KMS-11 (cell line): ENCODE measurements at regions not wholly inside any gene's neighbourhood (a gene's known extent, or its start where the extent isn't known, plus 50 kb on each side); places are given as distances from the start of the nearest gene placed in this dataset.

ENCODE experiments used
- H2AFZ ChIP-seq: fragments of 200-600 bp; sonication (generic); 2 replicates; pipeline ENCODE4 v1.6.1; 2016; ENCODE audit warnings: antibody characterized with exemption, mixed run types, low read depth
- H3K27ac ChIP-seq: fragments of 200-600 bp; sonication (generic); 2 replicates; pipeline ENCODE4 v1.6.1; 2016; ENCODE audit warnings: mild to moderate bottlenecking, mixed run types
- H3K27me3 ChIP-seq: fragments of 200-600 bp; sonication (generic); 2 replicates; pipeline ENCODE4 v1.6.1; 2017; ENCODE audit warnings: mild to moderate bottlenecking, low read depth, mixed run types, moderate library complexity; ENCODE audit not compliant: insufficient read depth
- H3K36me3 ChIP-seq: fragments of 200-600 bp; sonication (generic); 2 replicates; pipeline ENCODE4 v1.6.1; 2017; ENCODE audit warnings: mild to moderate bottlenecking, mixed run types; ENCODE audit not compliant: insufficient read depth
- H3K4me1 ChIP-seq: fragments of 200-600 bp; sonication (generic); 2 replicates; pipeline ENCODE4 v1.6.1; 2016; ENCODE audit warnings: mild to moderate bottlenecking, low read depth, mixed run types; ENCODE audit not compliant: poor library complexity, severe bottlenecking
- H3K4me2 ChIP-seq: fragments of 200-600 bp; sonication (generic); 2 replicates; pipeline ENCODE4 v1.7.0; 2016; ENCODE audit warnings: mild to moderate bottlenecking, mixed run types
- H3K4me3 ChIP-seq: fragments of 200-600 bp; sonication (generic); IDR thresholded peaks from 2 replicates; pipeline ENCODE4 v1.6.1; 2017; ENCODE audit warnings: low read depth, low read length, mixed read lengths; ENCODE audit not compliant: insufficient read depth
- H3K79me2 ChIP-seq: fragments of 200-600 bp; sonication (generic); 2 replicates; pipeline ENCODE4 v1.6.1; 2016; ENCODE audit warnings: low read depth, mixed run types; ENCODE audit not compliant: insufficient read depth
- H3K9ac ChIP-seq: fragments of 200-600 bp; sonication (generic); 2 replicates; pipeline ENCODE4 v1.6.1; 2016; ENCODE audit warnings: mild to moderate bottlenecking, mixed run types
- H4K20me1 ChIP-seq: fragments of 200-600 bp; sonication (generic); 2 replicates; pipeline ENCODE4 v1.6.1; 2016; ENCODE audit warnings: mild to moderate bottlenecking, mixed run types; ENCODE audit not compliant: insufficient read depth
- TF ChIP-seq, protein P1 (sequence below): fragments of 200-600 bp; sonication (generic); conservative IDR thresholded peaks from 2 replicates; pipeline ENCODE4 v1.6.1; 2017; ENCODE audit warnings: low read depth, mild to moderate bottlenecking, antibody characterized with exemption, low read length, moderate library complexity, mixed read lengths

DNA sequence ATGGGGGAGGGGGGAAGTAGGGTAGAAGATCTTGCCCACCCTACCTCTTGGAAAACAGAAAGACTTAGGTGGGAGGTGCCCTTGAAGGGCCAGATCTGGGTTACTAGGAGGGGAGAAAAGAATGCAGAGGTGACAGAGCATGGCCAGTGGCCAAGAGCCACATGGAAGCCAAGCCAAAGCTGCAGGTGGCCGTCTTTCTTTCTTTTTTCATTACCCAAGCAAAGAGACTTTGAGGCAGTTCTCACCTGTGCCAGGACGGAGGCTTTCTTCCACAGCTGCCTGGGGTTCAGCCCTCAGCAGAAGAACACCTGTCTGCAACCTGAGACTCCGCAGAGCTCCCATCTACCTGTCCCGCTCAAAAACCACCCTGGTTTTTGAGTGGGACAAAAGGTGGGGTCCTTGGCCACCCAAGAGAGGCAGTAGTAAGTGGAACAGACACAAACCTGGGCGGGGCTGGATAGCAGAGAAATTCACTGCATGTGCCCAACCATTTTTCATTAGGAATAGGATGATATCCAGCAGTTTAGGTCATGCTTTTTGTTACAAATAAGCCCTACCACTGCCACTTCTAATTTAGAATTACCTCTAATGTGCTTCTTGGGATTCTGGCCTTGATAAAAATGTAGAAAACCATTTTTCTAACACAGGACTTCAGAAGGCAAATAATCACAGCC, 116.5 kb downstream of the DYRK2 start:
- H4K20me1 ChIP-seq: no peaks in the 10 kb centered on the region
- TF ChIP-seq, protein P1, sequence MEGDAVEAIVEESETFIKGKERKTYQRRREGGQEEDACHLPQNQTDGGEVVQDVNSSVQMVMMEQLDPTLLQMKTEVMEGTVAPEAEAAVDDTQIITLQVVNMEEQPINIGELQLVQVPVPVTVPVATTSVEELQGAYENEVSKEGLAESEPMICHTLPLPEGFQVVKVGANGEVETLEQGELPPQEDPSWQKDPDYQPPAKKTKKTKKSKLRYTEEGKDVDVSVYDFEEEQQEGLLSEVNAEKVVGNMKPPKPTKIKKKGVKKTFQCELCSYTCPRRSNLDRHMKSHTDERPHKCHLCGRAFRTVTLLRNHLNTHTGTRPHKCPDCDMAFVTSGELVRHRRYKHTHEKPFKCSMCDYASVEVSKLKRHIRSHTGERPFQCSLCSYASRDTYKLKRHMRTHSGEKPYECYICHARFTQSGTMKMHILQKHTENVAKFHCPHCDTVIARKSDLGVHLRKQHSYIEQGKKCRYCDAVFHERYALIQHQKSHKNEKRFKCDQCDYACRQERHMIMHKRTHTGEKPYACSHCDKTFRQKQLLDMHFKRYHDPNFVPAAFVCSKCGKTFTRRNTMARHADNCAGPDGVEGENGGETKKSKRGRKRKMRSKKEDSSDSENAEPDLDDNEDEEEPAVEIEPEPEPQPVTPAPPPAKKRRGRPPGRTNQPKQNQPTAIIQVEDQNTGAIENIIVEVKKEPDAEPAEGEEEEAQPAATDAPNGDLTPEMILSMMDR: no peak
- H3K4me2 ChIP-seq: peak overlapping the region; percentile 30
- H3K36me3 ChIP-seq: no peaks in the 10 kb centered on the region
- H3K9ac ChIP-seq: no peak overlapping the region
- no peak overlapping the region for H3K4me3 ChIP-seq
- no peak overlapping the region for H3K27ac ChIP-seq
- no peaks in the 10 kb centered on the region for H3K79me2 ChIP-seq
- peaks cover 27% of the 10 kb centered on the region for H3K4me1 ChIP-seq
- no peaks in the 10 kb centered on the region; the same call in 1 of the 2 replicates for H3K27me3 ChIP-seq
- H2AFZ ChIP-seq: no peak overlapping the region

DNA sequence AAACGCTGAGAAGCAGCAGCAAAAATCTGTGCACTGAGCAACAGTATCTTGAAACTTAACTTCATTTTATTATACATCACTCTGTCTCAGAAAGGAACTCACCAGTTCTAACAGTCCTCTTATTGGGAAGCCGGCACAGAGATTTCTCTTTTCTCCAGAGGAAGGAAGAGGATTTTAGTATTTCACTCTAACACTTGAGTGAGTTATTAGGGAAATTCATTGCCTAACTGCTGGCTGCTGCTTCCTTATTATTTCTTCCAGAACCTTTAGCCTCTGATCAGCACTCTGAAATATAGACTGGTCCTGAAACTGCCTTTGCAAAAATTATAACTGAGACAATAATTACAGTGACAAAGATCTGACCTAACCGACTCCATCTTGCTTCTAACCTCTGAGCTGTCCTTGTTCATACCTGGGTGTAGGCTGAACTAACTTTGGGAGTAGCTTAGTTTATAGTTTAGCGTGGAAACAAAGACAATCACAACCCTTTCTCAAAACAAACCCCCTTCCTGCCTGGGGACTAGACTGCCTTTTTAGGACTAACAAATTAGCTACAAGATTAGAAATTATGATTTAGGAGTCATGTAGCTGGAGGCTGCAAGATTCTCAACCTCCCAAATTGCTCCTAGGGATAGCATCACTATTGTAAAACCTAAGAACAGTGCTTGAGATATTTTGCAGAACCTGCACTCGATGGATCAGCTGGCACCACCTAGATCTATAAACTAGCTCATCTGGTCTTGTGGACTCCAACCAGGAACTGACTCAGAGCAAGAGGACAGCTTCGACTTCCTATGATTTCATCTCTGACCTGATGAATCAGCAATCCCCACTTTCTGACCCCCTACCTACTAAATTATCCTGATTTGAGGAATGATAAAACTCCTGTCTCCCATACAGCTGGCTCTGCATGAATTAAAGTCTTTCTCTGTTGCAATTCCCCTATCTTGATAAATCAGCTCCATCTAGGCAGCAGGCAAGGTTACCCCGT, 117.5 kb downstream of the DYRK2 start:
- Histone ChIP-seq H3K79me2 (no peaks in the 10 kb centered on the region), H3K4me1 (peaks cover 27% of the 10 kb centered on the region), H4K20me1 (no peaks in the 10 kb centered on the region), H3K36me3 (no peaks in the 10 kb centered on the region), H3K27me3 (no peaks in the 10 kb centered on the region; the same call in 1 of the 2 replicates), H3K27ac (no peak overlapping the region), H3K9ac (no peak overlapping the region), H3K4me3 (no peak overlapping the region), H2AFZ (no peak overlapping the region), H3K4me2 (no peak overlapping the region)
- TF ChIP-seq, protein P1: no peak

DNA sequence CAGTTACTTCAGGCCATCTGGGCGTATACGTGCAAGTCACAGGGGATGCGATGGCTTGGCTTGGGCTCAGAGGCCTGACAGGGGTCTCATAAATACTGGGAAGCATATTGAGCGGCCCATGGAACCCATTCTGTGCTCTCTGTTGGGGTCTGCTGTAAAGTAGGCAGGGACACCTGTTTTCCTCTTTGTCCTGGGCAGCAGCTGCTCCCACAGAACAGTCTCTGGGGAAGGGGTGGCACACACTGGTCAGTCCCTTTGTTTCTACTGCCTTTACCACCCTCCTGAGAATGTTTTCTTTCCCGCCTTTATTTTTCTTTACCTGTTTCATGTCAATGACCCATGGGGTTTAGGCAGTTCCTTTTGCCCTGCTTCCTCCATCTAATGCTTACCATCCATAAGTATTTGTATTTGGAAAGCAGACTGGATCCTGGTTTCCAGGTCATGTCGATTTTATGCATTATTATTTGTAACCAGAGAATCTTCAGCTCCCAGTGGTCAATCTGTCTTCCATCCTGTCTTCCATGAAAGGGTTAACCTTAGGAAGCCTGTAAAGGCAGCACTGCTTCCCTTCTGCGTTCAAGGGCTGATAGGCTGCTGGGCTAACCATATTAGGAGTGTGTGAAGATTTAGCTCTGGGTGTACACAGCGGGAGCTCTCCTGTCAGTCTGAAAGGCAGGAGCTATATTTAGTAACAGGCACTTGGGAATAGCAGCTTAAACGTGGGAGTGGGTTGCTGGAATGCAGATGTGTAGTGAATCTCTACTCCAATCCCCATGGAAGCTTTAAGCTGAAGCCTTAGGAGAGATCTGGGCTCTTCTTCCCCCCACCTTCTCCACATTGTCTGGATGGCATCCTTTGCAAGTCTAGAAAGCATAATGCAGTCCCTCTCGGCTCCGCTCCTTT, 124.0 kb downstream of the DYRK2 start:
- H3K4me3 ChIP-seq: no peak overlapping the region
- H3K4me1 ChIP-seq: no peaks in the 10 kb centered on the region
- no peaks in the 10 kb centered on the region for H3K27me3 ChIP-seq
- no peak overlapping the region for H3K4me2 ChIP-seq
- H3K9ac ChIP-seq: no peak overlapping the region
- H3K79me2 ChIP-seq: no peaks in the 10 kb centered on the region
- H3K27ac ChIP-seq: no peak overlapping the region
- H4K20me1 ChIP-seq: no peaks in the 10 kb centered on the region
- H2AFZ ChIP-seq: no peak overlapping the region
- no peaks in the 10 kb centered on the region for H3K36me3 ChIP-seq
- TF ChIP-seq, protein P1: no peak

DNA sequence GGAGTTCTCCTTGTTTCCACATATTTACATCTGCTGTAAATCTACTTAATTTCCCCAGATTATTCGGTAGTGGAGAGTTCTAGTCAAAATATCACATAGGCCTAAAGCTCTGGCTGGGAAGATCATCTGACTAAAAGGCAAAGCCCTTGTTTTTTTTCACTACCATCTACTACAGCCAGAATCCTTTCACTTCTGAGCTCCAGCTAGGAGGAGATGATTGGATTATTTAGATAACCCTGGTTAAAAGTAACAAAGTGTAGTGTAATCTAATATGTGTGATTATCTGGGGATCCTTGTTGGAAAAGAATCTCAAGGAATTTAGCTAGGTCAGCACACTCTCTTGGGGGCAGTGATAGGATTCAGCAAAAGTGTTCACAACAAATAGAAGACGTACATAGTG, 125.4 kb downstream of the DYRK2 start:
- TF ChIP-seq, protein P1: no peak
- Histone ChIP-seq H4K20me1 (no peaks in the 10 kb centered on the region), H2AFZ (no peak overlapping the region), H3K27ac (no peak overlapping the region), H3K27me3 (no peaks in the 10 kb centered on the region), H3K79me2 (no peaks in the 10 kb centered on the region), H3K36me3 (no peaks in the 10 kb centered on the region), H3K4me3 (no peak overlapping the region), H3K9ac (no peak overlapping the region), H3K4me1 (no peaks in the 10 kb centered on the region), H3K4me2 (no peak overlapping the region)
